H1 (cell line): ENCODE measurements at regions not wholly inside any gene's neighbourhood (a gene's known extent, or its start where the extent isn't known, plus 50 kb on each side); places are given as distances from the start of the nearest gene placed in this dataset.

ENCODE experiments used
- POLR2A ChIP-seq, 2 experiments: IDR thresholded peaks; 1 replicate in 1 of 2; 2 replicates in 1 of 2; pipeline ENCODE4 v1.6.1; 2011; ENCODE audit warnings: low read depth in 2 of 2, low read length in 2 of 2, mild to moderate bottlenecking in 2 of 2; ENCODE audit errors: control extremely low read depth in 1 of 2
- TAF1 ChIP-seq: IDR thresholded peaks from 2 replicates; pipeline ENCODE4 v1.6.1; 2011; ENCODE audit warnings: mild to moderate bottlenecking, low read depth, low read length

DNA sequence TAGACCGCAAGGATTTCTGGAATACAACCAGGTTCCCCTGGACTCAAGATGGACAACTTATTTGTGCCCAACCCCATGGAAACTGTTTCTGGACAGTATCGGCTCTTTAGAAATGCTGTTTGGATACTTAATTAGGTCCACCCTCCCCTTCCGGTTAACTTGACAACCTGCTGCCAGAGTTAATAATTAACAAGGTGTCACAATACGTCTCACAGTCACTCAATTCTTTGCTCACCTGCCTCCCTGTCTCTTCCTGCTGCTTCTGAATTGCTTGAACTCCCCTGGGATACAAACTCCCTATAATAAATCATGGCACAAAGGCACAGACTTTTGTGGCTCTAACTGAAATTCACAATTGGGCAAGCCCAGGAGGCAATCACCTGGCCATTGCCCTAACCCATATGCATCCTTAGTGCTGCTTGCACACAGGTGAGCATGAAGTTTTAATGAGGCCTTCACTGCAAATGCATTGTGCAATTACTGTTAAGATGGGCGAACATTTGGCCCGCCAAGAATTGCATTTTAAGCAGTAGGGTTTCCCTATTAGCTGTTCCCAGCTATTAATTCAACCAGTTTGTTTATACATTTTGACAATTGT is 504.4 kb upstream of the NOX3 start (continued):
- TF ChIP-seq TAF1 (no peak), POLR2A (IDR thresholded peaks at IDR 0.05; ENCODE audit: control extremely low read depth in 1 of 2, low read depth in 2 of 2, low read length in 2 of 2) (no peak)
